Caco-2 (cell line): ENCODE measurements at regions not wholly inside any gene's neighbourhood (a gene's known extent, or its start where the extent isn't known, plus 50 kb on each side); places are given as distances from the start of the nearest gene placed in this dataset.

Experiments used
- BruUV-seq: library from RNA; stranded (reverse); fragments of 400-500 nt; replicated peaks from 2 replicates; lab custom pipeline; 2021; lab: Mats Ljungman, UMichigan
- CTCF ChIA-PET: fragments of 300-600 bp; sonication (Branson Sonifier 250); formaldehyde crosslinking; loops from one replicate; lab custom pipeline; 2022; ENCODE audit warnings: antibody characterized with exemption; lab: Charles Lee
- POLR2A ChIA-PET: fragments of 300-600 bp; sonication (Branson Sonifier 250); formaldehyde crosslinking; loops from one replicate; lab custom pipeline; 2022; ENCODE audit warnings: antibody characterized with exemption; lab: Charles Lee
- DNase-seq, 2 experiments: peaks; one replicate each; pipeline versions ENCODE4 v3.0.0 to v3.0.0-alpha.2; 2020 to 2022
- H3K27me3 ChIP-seq: replicated peaks from 2 replicates; pipeline ENCODE4 v1.6.0; 2011; ENCODE audit warnings: low read length; ENCODE audit not compliant: control insufficient read depth, insufficient read depth
- H3K36me3 ChIP-seq: 2 replicates; pipeline ENCODE4 v1.5.1; 2011; ENCODE audit warnings: low read length; ENCODE audit not compliant: control insufficient read depth, insufficient read depth
- H3K4me1 ChIP-seq: fragments of 250-450 bp; sonication (Bioruptor Pico); 2 replicates; pipeline ENCODE4 v1.5.1; 2020; ENCODE audit warnings: mild to moderate bottlenecking
- H3K4me3 ChIP-seq: 2 replicates; pipeline ENCODE4 v1.5.1; 2011; ENCODE audit warnings: low read depth, mild to moderate bottlenecking, control low read depth, low read length
- H3K9me3 ChIP-seq: fragments of 250-450 bp; sonication (Bioruptor Pico); 2 replicates; pipeline ENCODE4 v1.5.1; 2020; ENCODE audit warnings: mild to moderate bottlenecking, moderate library complexity
- H3K27ac Mint-ChIP-seq: one replicate; pipeline ENCODE4 v1.8.0; 2022; ENCODE audit warnings: mixed read lengths; ENCODE audit not compliant: unreplicated experiment
- H3K27me3 Mint-ChIP-seq: one replicate; pipeline ENCODE4 v1.8.0; 2022; ENCODE audit warnings: mixed read lengths; ENCODE audit not compliant: insufficient read depth, unreplicated experiment
- H3K36me3 Mint-ChIP-seq: one replicate; pipeline ENCODE4 v1.8.0; 2022; ENCODE audit warnings: mild to moderate bottlenecking, mixed read lengths; ENCODE audit not compliant: insufficient read depth, unreplicated experiment
- H3K4me1 Mint-ChIP-seq: one replicate; pipeline ENCODE4 v1.8.0; 2022; ENCODE audit warnings: low read depth, mixed read lengths; ENCODE audit not compliant: unreplicated experiment
- H3K4me3 Mint-ChIP-seq: one replicate; pipeline ENCODE4 v1.8.0; 2022; ENCODE audit warnings: mild to moderate bottlenecking, moderate library complexity, mixed read lengths; ENCODE audit not compliant: unreplicated experiment
- H3K9me3 Mint-ChIP-seq: one replicate; pipeline ENCODE4 v1.8.0; 2022; ENCODE audit warnings: mixed read lengths; ENCODE audit not compliant: unreplicated experiment
- CTCF ChIP-seq, 2 experiments: fragments of 200-600 bp in 1 of 2; IDR thresholded peaks; 1 replicate in 1 of 2; 2 replicates in 1 of 2; pipeline versions ENCODE4 v1.5.1 to v1.8.0; 2011 to 2022; ENCODE audit warnings: antibody characterized with exemption in 1 of 2, control low read depth in 1 of 2, inconsistent platforms in 1 of 2, low read depth in 1 of 2, low read length in 1 of 2, mild to moderate bottlenecking in 1 of 2, moderate library complexity in 1 of 2; ENCODE audit not compliant: insufficient read depth in 1 of 2, severe bottlenecking in 1 of 2, unreplicated experiment in 1 of 2
- intact Hi-C: fragments of 100-400 bp; cut with micrococcal nuclease; formaldehyde crosslinking; loops from one replicate; pipeline ENCODE4 v1.10.0; 2022; ENCODE audit not compliant: unreplicated experiment

DNA sequence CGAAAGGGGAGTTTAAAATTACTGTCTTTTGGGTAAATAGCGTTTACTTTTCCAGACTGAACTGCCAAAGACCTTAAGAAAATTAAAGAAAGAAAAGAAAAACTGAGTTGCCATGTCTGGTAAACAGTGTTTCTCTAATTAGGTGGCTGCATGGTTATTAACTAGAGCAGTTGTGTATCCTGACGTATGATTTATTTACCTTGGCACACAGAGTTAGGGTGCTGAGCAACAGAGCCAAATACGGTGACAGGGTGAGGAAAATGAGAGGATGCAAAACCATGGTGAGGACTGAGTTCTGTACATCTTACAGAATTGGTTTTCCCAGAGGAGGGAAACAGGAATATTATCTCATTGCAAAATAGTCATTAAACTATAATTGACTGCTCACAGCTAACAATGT is 546.4 kb upstream of the FZD8 start:
- Histone ChIP-seq H3K36me3 (no peaks in the 10 kb centered on the region), H3K9me3 (peaks cover 21% of the 10 kb centered on the region; the same call in 1 of the 2 replicates), H3K27me3 (no peaks in the 10 kb centered on the region), H3K4me1 (no peaks in the 10 kb centered on the region), H3K4me3 (no peak overlapping the region)
- Mint-ChIP-seq H3K4me1 (no peaks in the 10 kb centered on the region), H3K27ac (no peak overlapping the region), H3K9me3 (peaks cover 35% of the 10 kb centered on the region), H3K4me3 (no peak overlapping the region), H3K36me3 (no peaks in the 10 kb centered on the region), H3K27me3 (peaks cover 7% of the 10 kb centered on the region)
- no peak for DNase-seq
- CTCF ChIA-PET: no interaction called here
- no TSS peak for BruUV-seq
- TF ChIP-seq CTCF (IDR thresholded peaks at IDR 0.05; ENCODE audit: insufficient read depth in 1 of 2, low read depth in 1 of 2, low read length in 1 of 2, severe bottlenecking in 1 of 2, unreplicated experiment in 1 of 2): no peak
- POLR2A ChIA-PET: no interaction called here
- intact Hi-C loops: no loop called here

- Mint-ChIP-seq H3K27ac (no peak overlapping the region), H3K4me1 (no peaks in the 10 kb centered on the region), H3K27me3 (peaks cover 7% of the 10 kb centered on the region), H3K36me3 (no peaks in the 10 kb centered on the region), H3K9me3 (peaks cover 35% of the 10 kb centered on the region), H3K4me3 (no peak overlapping the region)
- Histone ChIP-seq H3K36me3 (no peaks in the 10 kb centered on the region), H3K27me3 (no peaks in the 10 kb centered on the region), H3K9me3 (peaks cover 18% of the 10 kb centered on the region; the same call in 1 of the 2 replicates), H3K4me3 (no peak overlapping the region), H3K4me1 (no peaks in the 10 kb centered on the region)
- no peak for TF ChIP-seq CTCF (IDR thresholded peaks at IDR 0.05; ENCODE audit: insufficient read depth in 1 of 2, low read depth in 1 of 2, low read length in 1 of 2, severe bottlenecking in 1 of 2, unreplicated experiment in 1 of 2)
- no peak for DNase-seq
- no TSS peak for BruUV-seq
- POLR2A ChIA-PET: no interaction called here
- intact Hi-C loops: no loop called here
- CTCF ChIA-PET: no interaction called here
These were observed 546.0 kb upstream of the FZD8 start for GRCh38 chr10:36188080-36188453.

DNA sequence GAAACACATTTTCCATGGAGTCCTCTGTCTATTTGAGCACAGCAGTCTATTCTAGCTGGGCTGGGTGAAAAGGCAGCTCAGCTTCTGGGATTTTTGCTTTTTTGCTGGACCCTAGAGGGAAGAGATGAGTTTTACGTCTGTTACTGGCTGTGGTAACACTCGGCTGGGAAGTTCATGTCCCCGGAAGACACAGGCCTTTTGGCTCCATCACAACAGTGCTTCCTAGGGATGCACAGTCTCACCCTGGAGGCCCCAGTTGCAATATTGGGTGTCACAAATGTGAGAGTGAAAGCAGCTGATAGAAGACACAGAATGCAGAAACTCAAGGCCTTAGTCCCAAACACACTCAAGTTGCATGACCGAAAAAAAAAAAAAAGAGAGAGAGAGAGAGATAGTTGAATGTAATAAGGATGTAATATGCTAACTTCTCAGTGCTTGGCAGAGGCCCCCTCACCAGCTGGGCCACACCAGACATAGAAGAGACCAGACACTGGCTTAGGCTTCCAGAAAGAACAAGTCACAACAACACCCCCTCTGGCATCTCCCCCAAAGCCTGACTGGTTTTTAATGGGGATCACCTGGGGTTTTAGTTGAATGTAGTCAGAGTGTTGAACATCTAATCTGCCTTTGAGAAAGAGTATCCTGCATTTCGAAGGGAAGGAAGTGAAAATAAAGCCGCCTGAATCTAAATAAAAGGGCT is 545.4 kb upstream of the FZD8 start:
- no peak overlapping the region for H3K4me3 Mint-ChIP-seq
- Histone ChIP-seq H3K27me3 (no peaks in the 10 kb centered on the region), H3K9me3 (peaks cover 16% of the 10 kb centered on the region; the same call in 1 of the 2 replicates), H3K4me1 (no peaks in the 10 kb centered on the region), H3K36me3 (no peaks in the 10 kb centered on the region), H3K4me3 (no peak overlapping the region)
- no peaks in the 10 kb centered on the region for H3K36me3 Mint-ChIP-seq
- BruUV-seq: no TSS peak
- peaks cover 29% of the 10 kb centered on the region for H3K9me3 Mint-ChIP-seq
- peaks cover 8% of the 10 kb centered on the region for H3K27me3 Mint-ChIP-seq
- H3K27ac Mint-ChIP-seq: no peak overlapping the region
- ChIA-PET POLR2A (no interaction called here), CTCF (no interaction called here)
- TF ChIP-seq CTCF (IDR thresholded peaks at IDR 0.05; ENCODE audit: insufficient read depth in 1 of 2, low read depth in 1 of 2, low read length in 1 of 2, severe bottlenecking in 1 of 2, unreplicated experiment in 1 of 2): no peak
- no peak for DNase-seq
- intact Hi-C loops: no loop called here
- peaks cover 3% of the 10 kb centered on the region for H3K4me1 Mint-ChIP-seq
